ENCODE measurements at regions not wholly inside any gene's neighbourhood (a gene's known extent, or its start where the extent isn't known, plus 50 kb on each side); places are given as distances from the start of the nearest gene placed in this dataset.
"Not testable (repeated sequence)": the region's sequence is repeated elsewhere in the genome, so short reads cannot be mapped to it uniquely, and the experiment has no call there.

GRCh38 chr21:10412928-10413246 is 108.5 kb upstream of the TPTE start:
- DNase-seq (ENCODE audit: low spot score); H3K4me1 Mint-ChIP-seq (ENCODE audit: unreplicated experiment); H3K27ac Mint-ChIP-seq (ENCODE audit: unreplicated experiment); H3K27me3 Mint-ChIP-seq (ENCODE audit: unreplicated experiment); H3K4me3 Mint-ChIP-seq (ENCODE audit: unreplicated experiment); H3K9me3 Mint-ChIP-seq (ENCODE audit: unreplicated experiment); H3K36me3 Mint-ChIP-seq (ENCODE audit: low read depth, unreplicated experiment): not testable (repeated sequence)

GRCh38 chr21:10413247-10414120 is 107.9 kb upstream of the TPTE start:
- DNase-seq (ENCODE audit: low spot score); H3K4me3 Mint-ChIP-seq (ENCODE audit: unreplicated experiment); H3K9me3 Mint-ChIP-seq (ENCODE audit: unreplicated experiment); H3K4me1 Mint-ChIP-seq (ENCODE audit: unreplicated experiment); H3K27me3 Mint-ChIP-seq (ENCODE audit: unreplicated experiment); H3K27ac Mint-ChIP-seq (ENCODE audit: unreplicated experiment); H3K36me3 Mint-ChIP-seq (ENCODE audit: low read depth, unreplicated experiment): not testable (repeated sequence)

- not testable (repeated sequence) for H3K27me3 Mint-ChIP-seq (ENCODE audit: unreplicated experiment); H3K36me3 Mint-ChIP-seq (ENCODE audit: low read depth, unreplicated experiment); H3K4me3 Mint-ChIP-seq (ENCODE audit: unreplicated experiment); DNase-seq (ENCODE audit: low spot score); H3K27ac Mint-ChIP-seq (ENCODE audit: unreplicated experiment); H3K4me1 Mint-ChIP-seq (ENCODE audit: unreplicated experiment); H3K9me3 Mint-ChIP-seq (ENCODE audit: unreplicated experiment)
Measured at GRCh38 chr21:10414121-10414924, 107.1 kb upstream of the TPTE start.

GRCh38 chr21:10414925-10415254 is 106.5 kb upstream of the TPTE start:
- H3K27me3 Mint-ChIP-seq (ENCODE audit: unreplicated experiment); H3K4me3 Mint-ChIP-seq (ENCODE audit: unreplicated experiment); DNase-seq (ENCODE audit: low spot score); H3K9me3 Mint-ChIP-seq (ENCODE audit: unreplicated experiment); H3K27ac Mint-ChIP-seq (ENCODE audit: unreplicated experiment); H3K4me1 Mint-ChIP-seq (ENCODE audit: unreplicated experiment); H3K36me3 Mint-ChIP-seq (ENCODE audit: low read depth, unreplicated experiment): not testable (repeated sequence)

GRCh38 chr21:10415456-10415855 is 105.9 kb upstream of the TPTE start:
- not testable (repeated sequence) for H3K9me3 Mint-ChIP-seq (ENCODE audit: unreplicated experiment); DNase-seq (ENCODE audit: low spot score); H3K27me3 Mint-ChIP-seq (ENCODE audit: unreplicated experiment); H3K4me1 Mint-ChIP-seq (ENCODE audit: unreplicated experiment); H3K36me3 Mint-ChIP-seq (ENCODE audit: low read depth, unreplicated experiment); H3K27ac Mint-ChIP-seq (ENCODE audit: unreplicated experiment); H3K4me3 Mint-ChIP-seq (ENCODE audit: unreplicated experiment)

- H3K9me3 Mint-ChIP-seq (ENCODE audit: unreplicated experiment); H3K4me3 Mint-ChIP-seq (ENCODE audit: unreplicated experiment); H3K27me3 Mint-ChIP-seq (ENCODE audit: unreplicated experiment); H3K4me1 Mint-ChIP-seq (ENCODE audit: unreplicated experiment); DNase-seq (ENCODE audit: low spot score); H3K36me3 Mint-ChIP-seq (ENCODE audit: low read depth, unreplicated experiment); H3K27ac Mint-ChIP-seq (ENCODE audit: unreplicated experiment): not testable (repeated sequence)
Measured at GRCh38 chr21:10415859-10416258, 105.5 kb upstream of the TPTE start.

- not testable (repeated sequence) for H3K27me3 Mint-ChIP-seq (ENCODE audit: unreplicated experiment); H3K27ac Mint-ChIP-seq (ENCODE audit: unreplicated experiment); DNase-seq (ENCODE audit: low spot score); H3K9me3 Mint-ChIP-seq (ENCODE audit: unreplicated experiment); H3K4me1 Mint-ChIP-seq (ENCODE audit: unreplicated experiment); H3K36me3 Mint-ChIP-seq (ENCODE audit: low read depth, unreplicated experiment); H3K4me3 Mint-ChIP-seq (ENCODE audit: unreplicated experiment)
Measured at GRCh38 chr21:10416691-10417447, 104.5 kb upstream of the TPTE start.

GRCh38 chr21:10417551-10418002 is 103.8 kb upstream of the TPTE start:
- H3K27ac Mint-ChIP-seq (ENCODE audit: unreplicated experiment); DNase-seq (ENCODE audit: low spot score); H3K27me3 Mint-ChIP-seq (ENCODE audit: unreplicated experiment); H3K9me3 Mint-ChIP-seq (ENCODE audit: unreplicated experiment); H3K4me1 Mint-ChIP-seq (ENCODE audit: unreplicated experiment); H3K4me3 Mint-ChIP-seq (ENCODE audit: unreplicated experiment); H3K36me3 Mint-ChIP-seq (ENCODE audit: low read depth, unreplicated experiment): not testable (repeated sequence)

GRCh38 chr21:10418250-10419048 is 102.9 kb upstream of the TPTE start:
- not testable (repeated sequence) for DNase-seq (ENCODE audit: low spot score); H3K36me3 Mint-ChIP-seq (ENCODE audit: low read depth, unreplicated experiment); H3K27me3 Mint-ChIP-seq (ENCODE audit: unreplicated experiment); H3K9me3 Mint-ChIP-seq (ENCODE audit: unreplicated experiment); H3K27ac Mint-ChIP-seq (ENCODE audit: unreplicated experiment); H3K4me3 Mint-ChIP-seq (ENCODE audit: unreplicated experiment); H3K4me1 Mint-ChIP-seq (ENCODE audit: unreplicated experiment)

GRCh38 chr21:10421199-10421598 is 100.2 kb upstream of the TPTE start:
- H3K4me1 Mint-ChIP-seq (ENCODE audit: unreplicated experiment); H3K36me3 Mint-ChIP-seq (ENCODE audit: low read depth, unreplicated experiment); H3K27ac Mint-ChIP-seq (ENCODE audit: unreplicated experiment); H3K27me3 Mint-ChIP-seq (ENCODE audit: unreplicated experiment); DNase-seq (ENCODE audit: low spot score); H3K4me3 Mint-ChIP-seq (ENCODE audit: unreplicated experiment); H3K9me3 Mint-ChIP-seq (ENCODE audit: unreplicated experiment): not testable (repeated sequence)

GRCh38 chr21:10421601-10422000 is 99.8 kb upstream of the TPTE start:
- H3K27ac Mint-ChIP-seq (ENCODE audit: unreplicated experiment); H3K9me3 Mint-ChIP-seq (ENCODE audit: unreplicated experiment); H3K4me1 Mint-ChIP-seq (ENCODE audit: unreplicated experiment); H3K4me3 Mint-ChIP-seq (ENCODE audit: unreplicated experiment); H3K27me3 Mint-ChIP-seq (ENCODE audit: unreplicated experiment); H3K36me3 Mint-ChIP-seq (ENCODE audit: low read depth, unreplicated experiment); DNase-seq (ENCODE audit: low spot score): not testable (repeated sequence)
